Activated naive CD8-positive, alpha-beta T cell treated with anti-CD3 and anti-CD28 coated beads, Interleukin-2, amount 10 ng/mL, durations not matched to agents 7 days and 5 days (primary cell): ENCODE measurements at regions not wholly inside any gene's neighbourhood (a gene's known extent, or its start where the extent isn't known, plus 50 kb on each side); places are given as distances from the start of the nearest gene placed in this dataset.

Experiments used
- ATAC-seq: fragments of 150-1000 bp; cut with Tn5 transposase; one replicate; pipeline ENCODE4 v1.10.0; 2021; ENCODE audit warnings: low read depth, moderate library complexity
- POLR2A ChIA-PET: fragments of 350-600 bp; sonication (Branson Sonifier 250); formaldehyde crosslinking; loops from one replicate; lab custom pipeline; 2021; ENCODE audit warnings: antibody characterized with exemption; lab: Charles Lee
- DNase-seq: peaks from one replicate; pipeline ENCODE4 v3.0.0; 2021
- H3K27ac Mint-ChIP-seq: one replicate; pipeline ENCODE4 v1.8.0; 2022; ENCODE audit warnings: mild to moderate bottlenecking, mixed read lengths
- H3K27me3 Mint-ChIP-seq: one replicate; pipeline ENCODE4 v1.8.0; 2022; ENCODE audit warnings: mild to moderate bottlenecking, moderate library complexity, mixed read lengths
- H3K36me3 Mint-ChIP-seq: one replicate; pipeline ENCODE4 v1.8.0; 2021; ENCODE audit warnings: mild to moderate bottlenecking, mixed read lengths
- H3K4me1 Mint-ChIP-seq: one replicate; pipeline ENCODE4 v1.8.0; 2021; ENCODE audit warnings: mixed read lengths
- H3K4me3 Mint-ChIP-seq: one replicate; pipeline ENCODE4 v1.8.0; 2022; ENCODE audit warnings: mild to moderate bottlenecking, moderate library complexity, mixed read lengths
- H3K9me3 Mint-ChIP-seq: one replicate; pipeline ENCODE4 v1.8.0; 2021; ENCODE audit warnings: mixed read lengths

GRCh38 chr12:127761880-127762279 lies 505.1 kb upstream of the TMEM132C start:
- no peaks in the 10 kb centered on the region for H3K4me1 Mint-ChIP-seq
- DNase-seq (no peak), ATAC-seq (no peak)
- H3K27ac Mint-ChIP-seq, result no peak overlapping the region
- H3K4me3 Mint-ChIP-seq, result no peak overlapping the region
- H3K36me3 Mint-ChIP-seq, result no peaks in the 10 kb centered on the region
- POLR2A ChIA-PET, result no interaction called here
- no peaks in the 10 kb centered on the region for H3K27me3 Mint-ChIP-seq
- H3K9me3 Mint-ChIP-seq, result peaks cover 13% of the 10 kb centered on the region

GRCh38 chr12:127767656-127768055 lies 499.3 kb upstream of the TMEM132C start:
- Mint-ChIP-seq H3K9me3 (peaks cover 8% of the 10 kb centered on the region), H3K27ac (no peak overlapping the region), H3K4me1 (no peaks in the 10 kb centered on the region), H3K4me3 (no peak overlapping the region), H3K36me3 (no peaks in the 10 kb centered on the region), H3K27me3 (no peaks in the 10 kb centered on the region)
- ATAC-seq (no peak), DNase-seq (no peak)
- POLR2A ChIA-PET, result no interaction called here

- POLR2A ChIA-PET, result no interaction called here
- ATAC-seq (no peak), DNase-seq (no peak)
- no peaks in the 10 kb centered on the region for H3K36me3 Mint-ChIP-seq
- no peak overlapping the region for H3K27ac Mint-ChIP-seq
- H3K9me3 Mint-ChIP-seq, result peaks cover 3% of the 10 kb centered on the region
- H3K4me3 Mint-ChIP-seq, result no peak overlapping the region
- H3K4me1 Mint-ChIP-seq, result no peaks in the 10 kb centered on the region
- H3K27me3 Mint-ChIP-seq, result no peaks in the 10 kb centered on the region
Measured at GRCh38 chr12:127770118-127770517, 496.9 kb upstream of the TMEM132C start.

GRCh38 chr12:127771546-127771945 lies 495.4 kb upstream of the TMEM132C start:
- H3K36me3 Mint-ChIP-seq, result no peaks in the 10 kb centered on the region
- peaks cover 3% of the 10 kb centered on the region for H3K9me3 Mint-ChIP-seq
- no peak for DNase-seq
- no peaks in the 10 kb centered on the region for H3K4me1 Mint-ChIP-seq
- POLR2A ChIA-PET, result no interaction called here
- ATAC-seq, result no peak
- no peak overlapping the region for H3K4me3 Mint-ChIP-seq
- H3K27ac Mint-ChIP-seq, result no peak overlapping the region
- H3K27me3 Mint-ChIP-seq, result no peaks in the 10 kb centered on the region

GRCh38 chr12:127773520-127773919 lies 493.4 kb upstream of the TMEM132C start:
- ATAC-seq, result no peak
- Mint-ChIP-seq H3K27me3 (no peaks in the 10 kb centered on the region), H3K27ac (no peak overlapping the region), H3K36me3 (no peaks in the 10 kb centered on the region), H3K9me3 (peaks cover 2% of the 10 kb centered on the region), H3K4me1 (no peaks in the 10 kb centered on the region), H3K4me3 (no peak overlapping the region)
- POLR2A ChIA-PET, result no interaction called here
- DNase-seq, result no peak

- POLR2A ChIA-PET, result no interaction called here
- no peaks in the 10 kb centered on the region for H3K9me3 Mint-ChIP-seq
- no peak overlapping the region for H3K27ac Mint-ChIP-seq
- no peaks in the 10 kb centered on the region for H3K4me1 Mint-ChIP-seq
- H3K36me3 Mint-ChIP-seq, result no peaks in the 10 kb centered on the region
- H3K27me3 Mint-ChIP-seq, result no peaks in the 10 kb centered on the region
- ATAC-seq (no peak), DNase-seq (no peak)
- H3K4me3 Mint-ChIP-seq, result no peak overlapping the region
Measured at GRCh38 chr12:127774828-127775227, 492.1 kb upstream of the TMEM132C start.

- no peak for DNase-seq
- Mint-ChIP-seq H3K4me3 (no peak overlapping the region), H3K27ac (no peak overlapping the region), H3K36me3 (no peaks in the 10 kb centered on the region), H3K4me1 (no peaks in the 10 kb centered on the region), H3K9me3 (no peaks in the 10 kb centered on the region), H3K27me3 (no peaks in the 10 kb centered on the region)
- no peak for ATAC-seq
- POLR2A ChIA-PET, result no interaction called here
Measured at GRCh38 chr12:127779301-127780045, 487.5 kb upstream of the TMEM132C start.

GRCh38 chr12:127780881-127781280 lies 486.1 kb upstream of the TMEM132C start:
- no peaks in the 10 kb centered on the region for H3K4me1 Mint-ChIP-seq
- ATAC-seq, result no peak
- H3K27ac Mint-ChIP-seq, result no peak overlapping the region
- H3K9me3 Mint-ChIP-seq, result no peaks in the 10 kb centered on the region
- POLR2A ChIA-PET, result no interaction called here
- H3K4me3 Mint-ChIP-seq, result no peak overlapping the region
- no peaks in the 10 kb centered on the region for H3K27me3 Mint-ChIP-seq
- DNase-seq, result no peak
- H3K36me3 Mint-ChIP-seq, result no peaks in the 10 kb centered on the region

- Mint-ChIP-seq H3K27ac (no peak overlapping the region), H3K36me3 (no peaks in the 10 kb centered on the region), H3K4me1 (no peaks in the 10 kb centered on the region), H3K9me3 (no peaks in the 10 kb centered on the region), H3K27me3 (no peaks in the 10 kb centered on the region), H3K4me3 (no peak overlapping the region)
- no peak for ATAC-seq
- POLR2A ChIA-PET, result no interaction called here
- no peak for DNase-seq
Measured at GRCh38 chr12:127781336-127781735, 485.6 kb upstream of the TMEM132C start.

GRCh38 chr12:127785540-127785939 lies 481.4 kb upstream of the TMEM132C start:
- Mint-ChIP-seq H3K36me3 (no peaks in the 10 kb centered on the region), H3K4me3 (no peak overlapping the region), H3K4me1 (no peaks in the 10 kb centered on the region), H3K27ac (no peak overlapping the region), H3K9me3 (peaks cover 4% of the 10 kb centered on the region), H3K27me3 (no peaks in the 10 kb centered on the region)
- ATAC-seq (no peak), DNase-seq (no peak)
- POLR2A ChIA-PET, result no interaction called here

- POLR2A ChIA-PET, result no interaction called here
- Mint-ChIP-seq H3K36me3 (no peaks in the 10 kb centered on the region), H3K4me3 (no peak overlapping the region), H3K27me3 (no peaks in the 10 kb centered on the region), H3K9me3 (peaks cover 4% of the 10 kb centered on the region), H3K4me1 (no peaks in the 10 kb centered on the region), H3K27ac (no peak overlapping the region)
- no peak for DNase-seq
- ATAC-seq, result no peak
Measured at GRCh38 chr12:127785986-127786590, 480.9 kb upstream of the TMEM132C start.

- no peaks in the 10 kb centered on the region for H3K4me1 Mint-ChIP-seq
- H3K27ac Mint-ChIP-seq, result no peak overlapping the region
- no peaks in the 10 kb centered on the region for H3K27me3 Mint-ChIP-seq
- H3K4me3 Mint-ChIP-seq, result no peak overlapping the region
- POLR2A ChIA-PET, result no interaction called here
- DNase-seq (no peak), ATAC-seq (no peak)
- H3K36me3 Mint-ChIP-seq, result no peaks in the 10 kb centered on the region
- peaks cover 4% of the 10 kb centered on the region for H3K9me3 Mint-ChIP-seq
Measured at GRCh38 chr12:127787544-127787943, 479.4 kb upstream of the TMEM132C start.

GRCh38 chr12:127790376-127790775 lies 476.6 kb upstream of the TMEM132C start:
- POLR2A ChIA-PET, result no interaction called here
- H3K27ac Mint-ChIP-seq, result no peak overlapping the region
- no peak for DNase-seq
- no peak for ATAC-seq
- peaks cover 4% of the 10 kb centered on the region for H3K9me3 Mint-ChIP-seq
- H3K27me3 Mint-ChIP-seq, result no peaks in the 10 kb centered on the region
- H3K4me3 Mint-ChIP-seq, result no peak overlapping the region
- no peaks in the 10 kb centered on the region for H3K4me1 Mint-ChIP-seq
- H3K36me3 Mint-ChIP-seq, result no peaks in the 10 kb centered on the region

- H3K27ac Mint-ChIP-seq, result no peak overlapping the region
- DNase-seq (no peak), ATAC-seq (no peak)
- peaks cover 4% of the 10 kb centered on the region for H3K9me3 Mint-ChIP-seq
- no peaks in the 10 kb centered on the region for H3K27me3 Mint-ChIP-seq
- H3K36me3 Mint-ChIP-seq, result no peaks in the 10 kb centered on the region
- POLR2A ChIA-PET, result no interaction called here
- no peak overlapping the region for H3K4me3 Mint-ChIP-seq
- no peaks in the 10 kb centered on the region for H3K4me1 Mint-ChIP-seq
Measured at GRCh38 chr12:127791217-127791616, 475.8 kb upstream of the TMEM132C start.
